BJ (cell line): ENCODE measurements at regions not wholly inside any gene's neighbourhood (a gene's known extent, or its start where the extent isn't known, plus 50 kb on each side); places are given as distances from the start of the nearest gene placed in this dataset.

Experiments
- CTCF ChIA-PET: fragments of 350-600 bp; formaldehyde crosslinking; extraction: SDS; loops from one replicate; lab custom pipeline; 2021; ENCODE audit warnings: antibody characterized with exemption, inconsistent platforms; lab: Yijun Ruan, JAX
- POLR2A ChIA-PET: fragments of 300-600 bp; sonication (Branson Sonifier 250); formaldehyde crosslinking; extraction: SDS; loops from one replicate; lab custom pipeline; 2021; ENCODE audit warnings: antibody characterized with exemption; lab: Charles Lee
- DNase-seq: peaks from one replicate; pipeline ENCODE4 v3.0.0-alpha.2; 2011; ENCODE audit warnings: low read depth
- H3K27me3 ChIP-seq: 2 replicates; pipeline ENCODE4 v1.6.0; 2011; ENCODE audit warnings: low read length; ENCODE audit not compliant: control insufficient read depth, insufficient read depth
- H3K36me3 ChIP-seq: 2 replicates; pipeline ENCODE4 v1.5.1; 2011; ENCODE audit warnings: low read length; ENCODE audit not compliant: control insufficient read depth, insufficient read depth
- H3K4me3 ChIP-seq: 2 replicates; pipeline ENCODE4 v1.5.1; 2011; ENCODE audit warnings: low read depth, mild to moderate bottlenecking, control low read depth, low read length
- TF ChIP-seq, protein P1 (sequence below): IDR thresholded peaks from 2 replicates; pipeline ENCODE4 v1.5.1; 2011; ENCODE audit warnings: low read depth, mild to moderate bottlenecking, control low read depth, inconsistent platforms, low read length, moderate library complexity; ENCODE audit not compliant: insufficient read depth

GRCh38 chr15:53389271-53390037, 370.0 kb downstream of the WDR72 start:
- CTCF ChIA-PET = no interaction called here
- TF ChIP-seq, protein P1, sequence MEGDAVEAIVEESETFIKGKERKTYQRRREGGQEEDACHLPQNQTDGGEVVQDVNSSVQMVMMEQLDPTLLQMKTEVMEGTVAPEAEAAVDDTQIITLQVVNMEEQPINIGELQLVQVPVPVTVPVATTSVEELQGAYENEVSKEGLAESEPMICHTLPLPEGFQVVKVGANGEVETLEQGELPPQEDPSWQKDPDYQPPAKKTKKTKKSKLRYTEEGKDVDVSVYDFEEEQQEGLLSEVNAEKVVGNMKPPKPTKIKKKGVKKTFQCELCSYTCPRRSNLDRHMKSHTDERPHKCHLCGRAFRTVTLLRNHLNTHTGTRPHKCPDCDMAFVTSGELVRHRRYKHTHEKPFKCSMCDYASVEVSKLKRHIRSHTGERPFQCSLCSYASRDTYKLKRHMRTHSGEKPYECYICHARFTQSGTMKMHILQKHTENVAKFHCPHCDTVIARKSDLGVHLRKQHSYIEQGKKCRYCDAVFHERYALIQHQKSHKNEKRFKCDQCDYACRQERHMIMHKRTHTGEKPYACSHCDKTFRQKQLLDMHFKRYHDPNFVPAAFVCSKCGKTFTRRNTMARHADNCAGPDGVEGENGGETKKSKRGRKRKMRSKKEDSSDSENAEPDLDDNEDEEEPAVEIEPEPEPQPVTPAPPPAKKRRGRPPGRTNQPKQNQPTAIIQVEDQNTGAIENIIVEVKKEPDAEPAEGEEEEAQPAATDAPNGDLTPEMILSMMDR = no peak

DNA sequence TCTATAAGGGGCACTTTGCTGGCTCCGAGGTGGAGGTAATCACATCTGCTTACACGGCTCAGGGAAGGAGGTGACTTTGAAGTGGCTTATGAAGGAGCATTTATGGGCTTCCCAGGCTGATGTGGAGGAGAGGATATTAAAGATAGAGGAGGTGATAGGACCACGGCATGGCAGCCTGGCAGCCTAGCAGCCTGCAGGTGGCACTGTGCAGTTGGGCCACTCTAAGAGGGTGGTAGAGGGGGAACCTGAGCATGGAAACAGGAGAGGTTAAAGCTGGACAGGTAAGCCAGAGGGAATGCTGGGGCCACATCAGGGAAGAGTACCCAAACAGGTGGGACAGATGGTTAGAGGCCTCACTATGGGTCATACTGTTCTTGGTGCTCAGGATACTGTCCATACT, 375.0 kb downstream of the WDR72 start:
- H3K4me3 ChIP-seq = no peak overlapping the region
- H3K27me3 ChIP-seq = no peaks in the 10 kb centered on the region
- POLR2A ChIA-PET = no interaction called here
- TF ChIP-seq, protein P1 = no peak
- no peaks in the 10 kb centered on the region for H3K36me3 ChIP-seq
- DNase-seq = no peak
- CTCF ChIA-PET = no interaction called here

More at GRCh38 chr15:53389271-53390037, 370.0 kb downstream of the WDR72 start:
- Histone ChIP-seq H3K4me3 (no peak overlapping the region), H3K27me3 (no peaks in the 10 kb centered on the region), H3K36me3 (no peaks in the 10 kb centered on the region)
- POLR2A ChIA-PET = no interaction called here
- no peak for DNase-seq

DNA sequence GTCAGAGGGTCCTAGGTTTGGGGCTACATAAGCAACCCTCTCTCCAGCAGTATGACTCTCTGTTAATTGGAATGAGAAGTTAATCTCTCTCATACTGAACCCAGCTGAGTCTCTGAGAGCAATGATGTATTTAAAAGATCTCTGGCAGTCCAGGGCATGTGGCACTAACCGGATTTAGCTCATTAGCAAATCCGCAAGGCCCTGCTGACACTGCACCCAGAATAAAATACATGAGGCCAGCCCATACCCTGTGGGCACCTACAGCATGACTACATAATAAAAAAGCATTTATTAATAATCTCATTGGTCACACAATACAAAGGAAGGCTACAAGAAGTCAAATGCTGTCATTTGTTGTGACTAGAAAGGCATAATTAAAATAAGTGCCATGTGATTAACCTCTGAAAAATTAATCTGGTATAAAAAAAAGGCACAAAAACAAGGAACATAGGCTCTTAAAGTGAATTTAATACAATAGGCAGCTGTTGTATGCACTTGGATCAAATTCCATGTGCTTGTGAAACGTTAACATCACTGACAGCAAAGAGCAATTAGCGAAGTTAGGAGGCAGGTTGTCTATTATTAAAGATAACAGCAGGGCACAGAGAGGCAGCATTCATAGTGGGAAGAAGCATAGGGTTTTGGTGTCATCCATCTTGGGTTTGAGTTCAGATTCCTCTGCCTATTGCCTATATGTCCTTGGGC, 381.2 kb downstream of the WDR72 start:
- ChIA-PET CTCF (interaction anchor here (0.9 kb wide), 1 partner anchor 13 kb away, joined by 3 read pairs; no protein-coding TSS in a partner anchor), POLR2A (no interaction called here)
- TF ChIP-seq, protein P1 = no peak
- no peak overlapping the region for H3K4me3 ChIP-seq
- no peaks in the 10 kb centered on the region for H3K36me3 ChIP-seq
- DNase-seq = no peak
- H3K27me3 ChIP-seq = no peaks in the 10 kb centered on the region

GRCh38 chr15:53367740-53368139, 391.7 kb downstream of the WDR72 start:
- Histone ChIP-seq H3K4me3 (no peak overlapping the region), H3K27me3 (no peaks in the 10 kb centered on the region), H3K36me3 (no peaks in the 10 kb centered on the region)
- TF ChIP-seq, protein P1 = no peak
- POLR2A ChIA-PET = no interaction called here
- CTCF ChIA-PET = no interaction called here
- DNase-seq = no peak

GRCh38 chr15:53360881-53361280, 398.6 kb downstream of the WDR72 start:
- TF ChIP-seq, protein P1 = no peak
- ChIA-PET POLR2A (no interaction called here), CTCF (no interaction called here)
- Histone ChIP-seq H3K27me3 (no peaks in the 10 kb centered on the region), H3K4me3 (no peak overlapping the region), H3K36me3 (no peaks in the 10 kb centered on the region)
- DNase-seq = no peak
